AG04450 (cell line): ENCODE measurements at regions not wholly inside any gene's neighbourhood (a gene's known extent, or its start where the extent isn't known, plus 50 kb on each side); places are given as distances from the start of the nearest gene placed in this dataset.
"Not testable (repeated sequence)": the region's sequence is repeated elsewhere in the genome, so short reads cannot be mapped to it uniquely, and the experiment has no call there.

Experiments
- CTCF ChIA-PET: fragments of 300-600, 350-600 bp; formaldehyde crosslinking; extraction: SDS; loops from one replicate; lab custom pipeline; 2022; ENCODE audit warnings: antibody characterized with exemption, inconsistent platforms; lab: Charles Lee
- POLR2A ChIA-PET: fragments of 350-600 bp; formaldehyde crosslinking; extraction: SDS; loops from one replicate; lab custom pipeline; 2021; ENCODE audit warnings: antibody characterized with exemption, inconsistent platforms; lab: Yijun Ruan, JAX
- DNase-seq: peaks from one replicate; pipeline ENCODE4 v3.0.0-alpha.2; 2011; ENCODE audit warnings: low read depth, low spot score
- H3K27ac ChIP-seq: one replicate; pipeline ENCODE4 v1.5.1; 2012; ENCODE audit warnings: low read depth, low read length, control low read depth
- H3K27me3 ChIP-seq: one replicate; pipeline ENCODE4 v1.6.0; 2012; ENCODE audit warnings: low read length; ENCODE audit not compliant: control insufficient read depth, insufficient read depth
- H3K4me3 ChIP-seq: 2 replicates; pipeline ENCODE4 v1.5.1; 2011; ENCODE audit warnings: mild to moderate bottlenecking, low read depth, low read length, control low read depth
- H3K9me3 ChIP-seq: 2 replicates; pipeline ENCODE4 v1.5.1; 2012; ENCODE audit warnings: low read length; ENCODE audit not compliant: control insufficient read depth, insufficient read depth
- TF ChIP-seq, protein P1 (sequence below): IDR thresholded peaks from 2 replicates; pipeline ENCODE4 v1.5.1; 2011; ENCODE audit warnings: low read depth, low read length, control low read depth, inconsistent platforms

DNA sequence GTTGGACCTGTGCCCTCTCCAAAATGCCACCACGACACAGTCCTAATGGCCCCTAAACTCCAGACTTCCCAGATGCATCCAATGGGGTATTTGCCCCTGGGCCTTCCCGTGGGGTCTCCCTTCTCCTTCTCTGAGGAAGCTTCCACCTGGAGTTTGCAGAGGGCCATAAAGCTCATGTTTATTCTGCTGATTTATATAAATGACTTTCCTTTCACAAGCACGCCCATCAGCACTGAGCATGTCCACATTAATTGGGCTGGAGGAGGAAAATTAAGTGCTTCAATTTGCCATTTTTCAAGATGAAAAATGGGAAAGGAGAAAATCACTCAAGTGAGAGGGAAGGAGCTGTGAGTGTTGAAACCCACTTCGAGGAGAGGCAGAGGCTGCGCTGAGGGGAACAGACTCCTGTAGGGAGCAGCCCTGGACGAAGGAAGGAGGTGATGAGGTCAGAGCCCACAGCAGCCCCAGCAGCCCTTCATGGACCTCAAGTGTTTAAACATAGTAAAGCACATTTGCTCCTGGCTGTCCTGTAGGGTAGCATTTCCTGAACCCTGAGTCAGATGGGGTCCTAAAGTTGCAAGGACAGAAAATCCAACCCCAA is 434.9 kb upstream of the SULF2 start:
- POLR2A ChIA-PET: no interaction called here
- DNase-seq: no peak
- Histone ChIP-seq H3K27me3 (no peaks in the 10 kb centered on the region), H3K4me3 (no peak overlapping the region), H3K9me3 (no peaks in the 10 kb centered on the region; the same call in 1 of the 2 replicates), H3K27ac (no peak overlapping the region)
- TF ChIP-seq, protein P1, sequence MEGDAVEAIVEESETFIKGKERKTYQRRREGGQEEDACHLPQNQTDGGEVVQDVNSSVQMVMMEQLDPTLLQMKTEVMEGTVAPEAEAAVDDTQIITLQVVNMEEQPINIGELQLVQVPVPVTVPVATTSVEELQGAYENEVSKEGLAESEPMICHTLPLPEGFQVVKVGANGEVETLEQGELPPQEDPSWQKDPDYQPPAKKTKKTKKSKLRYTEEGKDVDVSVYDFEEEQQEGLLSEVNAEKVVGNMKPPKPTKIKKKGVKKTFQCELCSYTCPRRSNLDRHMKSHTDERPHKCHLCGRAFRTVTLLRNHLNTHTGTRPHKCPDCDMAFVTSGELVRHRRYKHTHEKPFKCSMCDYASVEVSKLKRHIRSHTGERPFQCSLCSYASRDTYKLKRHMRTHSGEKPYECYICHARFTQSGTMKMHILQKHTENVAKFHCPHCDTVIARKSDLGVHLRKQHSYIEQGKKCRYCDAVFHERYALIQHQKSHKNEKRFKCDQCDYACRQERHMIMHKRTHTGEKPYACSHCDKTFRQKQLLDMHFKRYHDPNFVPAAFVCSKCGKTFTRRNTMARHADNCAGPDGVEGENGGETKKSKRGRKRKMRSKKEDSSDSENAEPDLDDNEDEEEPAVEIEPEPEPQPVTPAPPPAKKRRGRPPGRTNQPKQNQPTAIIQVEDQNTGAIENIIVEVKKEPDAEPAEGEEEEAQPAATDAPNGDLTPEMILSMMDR: no peak
- CTCF ChIA-PET: no interaction called here

DNA sequence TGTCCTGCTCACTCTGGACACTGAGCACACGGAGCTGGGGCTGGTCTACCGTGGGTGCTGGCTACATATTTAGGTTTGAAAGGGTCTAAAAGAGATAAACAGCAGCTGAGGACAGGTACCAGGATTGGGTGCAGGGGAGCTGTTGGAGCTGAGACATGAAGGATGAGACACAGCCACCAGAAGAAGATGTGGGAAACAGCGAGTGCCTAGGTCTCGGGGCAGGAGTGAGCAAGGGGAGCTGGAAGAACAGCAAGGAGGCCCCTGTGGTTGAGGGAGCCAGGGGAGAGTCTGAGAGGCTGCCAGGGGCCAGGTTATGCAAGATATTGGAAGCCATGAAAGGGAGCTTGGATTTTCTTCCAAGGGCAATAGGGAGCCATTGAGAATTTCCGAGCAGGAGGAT is 434.0 kb upstream of the SULF2 start:
- POLR2A ChIA-PET: no interaction called here
- CTCF ChIA-PET: no interaction called here

DNA sequence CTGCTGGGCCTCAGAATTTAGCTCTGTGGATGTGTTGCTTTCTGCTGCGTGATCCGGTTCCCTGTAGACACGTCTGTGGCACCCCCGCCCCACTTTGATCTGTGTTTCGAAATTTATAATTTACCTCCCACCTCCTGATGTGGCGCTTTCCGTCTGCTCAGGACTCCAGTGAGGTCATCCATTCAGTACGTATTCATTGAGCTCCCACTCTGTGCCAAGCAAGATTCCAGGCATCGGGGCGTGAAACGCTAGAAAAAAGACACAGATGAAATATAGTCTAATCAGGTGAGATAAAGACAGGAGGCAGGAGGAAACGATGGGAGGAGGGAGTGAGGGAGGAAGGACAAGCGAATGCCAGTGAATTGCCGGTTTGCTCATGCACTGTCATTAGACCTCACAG is 431.9 kb upstream of the SULF2 start:
- Histone ChIP-seq H3K27ac (no peak overlapping the region), H3K27me3 (no peaks in the 10 kb centered on the region), H3K4me3 (no peak overlapping the region), H3K9me3 (no peaks in the 10 kb centered on the region; the same call in 1 of the 2 replicates)
- CTCF ChIA-PET: no interaction called here
- TF ChIP-seq, protein P1: no peak
- no peak for DNase-seq
- POLR2A ChIA-PET: no interaction called here

More for the DNA sequence above, 434.0 kb upstream of the SULF2 start:
- H3K9me3 ChIP-seq: no peaks in the 10 kb centered on the region; the same call in 1 of the 2 replicates
- TF ChIP-seq, protein P1: no peak
- H3K4me3 ChIP-seq: no peak overlapping the region
- DNase-seq: no peak
- H3K27me3 ChIP-seq: no peaks in the 10 kb centered on the region
- H3K27ac ChIP-seq: no peak overlapping the region

DNA sequence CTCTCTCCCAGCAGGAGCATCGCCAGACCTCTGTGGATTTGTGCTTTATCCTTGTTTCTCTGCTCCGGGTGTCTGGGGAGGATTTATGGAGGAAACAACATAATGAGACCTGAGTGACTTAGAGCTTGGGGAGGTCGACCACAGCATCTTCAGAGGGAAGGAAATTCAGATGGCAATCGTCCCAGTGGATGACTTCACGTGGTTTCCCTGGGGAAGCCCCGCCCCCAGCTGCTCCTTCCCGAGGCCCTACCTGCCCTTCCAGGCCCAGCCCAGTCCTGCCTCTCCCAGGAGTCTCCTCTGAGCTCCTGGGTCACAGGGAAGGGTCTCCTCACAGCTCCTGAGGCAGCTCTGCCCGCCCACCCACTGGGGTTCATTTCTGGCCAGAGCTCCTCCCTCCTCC is 430.3 kb upstream of the SULF2 start:
- POLR2A ChIA-PET: no interaction called here
- H3K9me3 ChIP-seq: no peaks in the 10 kb centered on the region; the same call in 1 of the 2 replicates
- no peak overlapping the region for H3K27ac ChIP-seq
- DNase-seq: no peak
- no peak overlapping the region for H3K4me3 ChIP-seq
- no peaks in the 10 kb centered on the region for H3K27me3 ChIP-seq
- CTCF ChIA-PET: no interaction called here
- TF ChIP-seq, protein P1: no peak

DNA sequence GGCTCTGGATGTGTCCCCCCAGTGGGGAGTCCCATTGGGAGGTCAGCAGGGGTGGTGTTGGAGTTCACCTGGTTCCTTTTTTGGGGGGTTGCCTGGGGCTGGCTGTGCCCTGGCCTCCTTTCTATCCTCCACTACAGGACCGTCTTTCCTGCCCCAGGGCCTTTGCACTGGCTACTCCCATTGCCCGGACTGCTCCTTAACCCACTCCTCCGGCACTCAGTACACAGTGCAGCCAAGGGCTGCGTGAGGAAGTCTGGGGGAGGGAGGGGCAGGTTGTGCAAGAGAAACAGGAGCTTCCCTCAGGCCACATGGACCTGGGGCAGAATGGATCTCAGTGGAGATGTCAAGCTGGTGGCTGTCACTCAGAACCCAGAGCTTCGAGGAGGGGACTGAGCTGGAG is 429.3 kb upstream of the SULF2 start:
- Histone ChIP-seq H3K27me3 (no peaks in the 10 kb centered on the region), H3K27ac (no peak overlapping the region), H3K9me3 (no peaks in the 10 kb centered on the region; the same call in 1 of the 2 replicates), H3K4me3 (no peak overlapping the region)
- ChIA-PET POLR2A (no interaction called here), CTCF (no interaction called here)
- TF ChIP-seq, protein P1: no peak
- no peak for DNase-seq

DNA sequence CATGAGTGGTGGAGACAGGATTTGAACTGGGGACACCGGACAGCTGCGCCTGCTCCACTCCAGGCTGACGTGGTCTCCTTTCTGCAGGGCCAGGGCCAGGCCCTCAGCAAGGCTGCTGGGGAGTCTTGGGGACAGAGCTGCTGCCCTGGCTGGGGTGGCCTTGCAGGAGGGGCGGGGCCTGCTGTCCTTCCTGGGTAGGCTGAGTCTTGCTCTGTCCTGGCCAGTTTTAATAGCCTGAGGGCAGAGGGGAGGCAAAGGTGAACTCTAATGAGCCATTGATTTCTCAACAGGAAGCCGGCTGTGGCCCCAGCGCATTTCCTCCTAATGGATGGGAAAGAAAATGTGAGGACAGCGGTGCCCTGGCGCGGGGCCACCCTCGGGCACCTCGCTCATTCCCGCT is 428.4 kb upstream of the SULF2 start:
- POLR2A ChIA-PET, H3K27ac ChIP-seq, H3K9me3 ChIP-seq, H3K27me3 ChIP-seq, DNase-seq, H3K4me3 ChIP-seq, CTCF ChIA-PET: not testable (repeated sequence)
